SK-N-SH (cell line): ENCODE measurements at regions not wholly inside any gene's neighbourhood (a gene's known extent, or its start where the extent isn't known, plus 50 kb on each side); places are given as distances from the start of the nearest gene placed in this dataset.

Experiments
- CTCF ChIA-PET: fragments of 300-600, 350-600 bp; formaldehyde crosslinking; extraction: SDS; loops from one replicate; lab custom pipeline; 2021; lab: Yijun Ruan, JAX
- POLR2A ChIA-PET: fragments of 350-600 bp; sonication (Branson Sonifier 250); formaldehyde crosslinking; extraction: SDS; loops from one replicate; lab custom pipeline; 2020; ENCODE audit warnings: antibody characterized with exemption, inconsistent platforms; lab: Yijun Ruan, JAX
- DNase-seq: peaks from one replicate; pipeline ENCODE4 v3.0.0; 2012
- H2AFZ ChIP-seq: fragments of 200-600 bp; sonication (generic); 2 replicates; pipeline ENCODE4 v1.8.1; 2016; ENCODE audit warnings: antibody characterized with exemption, mild to moderate bottlenecking, low read depth
- H3F3A ChIP-seq: fragments of 200-600 bp; sonication (generic); replicated peaks from 2 replicates; pipeline ENCODE3; 2016; ENCODE audit warnings: antibody characterized with exemption, mild to moderate bottlenecking; ENCODE audit not compliant: insufficient read depth
- H3K27ac ChIP-seq, 2 experiments: fragments of 200-500 bp in 1 of 2; fragments of 200-600 bp in 1 of 2; sonication (Bioruptor generic) in 1 of 2; sonication (generic), shearing (Covaris generic) in 1 of 2; 2 replicates each; pipeline versions ENCODE4 v1.5.1 to v1.6.1; 2014 to 2016; ENCODE audit warnings: low read depth in 2 of 2, inconsistent platforms in 1 of 2, low read length in 1 of 2, mild to moderate bottlenecking in 1 of 2, mixed read lengths in 1 of 2
- H3K27me3 ChIP-seq: fragments of 200-600 bp; sonication (generic), shearing (Covaris generic); 2 replicates; pipeline ENCODE4 v1.6.1; 2016; ENCODE audit warnings: mixed run types; ENCODE audit not compliant: insufficient read depth
- H3K36me3 ChIP-seq, 2 experiments: fragments of 200-500 bp in 1 of 2; fragments of 200-600 bp in 1 of 2; sonication (Bioruptor generic) in 1 of 2; sonication (generic) in 1 of 2; replicated peaks in 1 of 2; 2 replicates each; pipeline versions ENCODE3 to v1.5.1; 2014 to 2016; ENCODE audit warnings: low read length in 1 of 2, mild to moderate bottlenecking in 1 of 2; ENCODE audit not compliant: insufficient read depth in 2 of 2, control insufficient read depth in 1 of 2
- H3K4me1 ChIP-seq, 2 experiments: fragments of 200-500 bp in 1 of 2; fragments of 200-600 bp in 1 of 2; sonication (Bioruptor generic) in 1 of 2; sonication (generic), shearing (Covaris generic) in 1 of 2; 2 replicates each; pipeline versions ENCODE4 v1.5.1 to v1.6.1; 2014 to 2016; ENCODE audit warnings: low read depth in 1 of 2, low read length in 1 of 2, mixed run types in 1 of 2; ENCODE audit not compliant: insufficient read depth in 2 of 2, control insufficient read depth in 1 of 2
- H3K4me2 ChIP-seq: fragments of 200-600 bp; sonication (generic), shearing (Covaris generic); 2 replicates; pipeline ENCODE4 v1.6.1; 2017; ENCODE audit warnings: mixed run types
- H3K4me3 ChIP-seq, 2 experiments: fragments of 200-500 bp in 1 of 2; fragments of 200-600 bp in 1 of 2; sonication (Bioruptor generic) in 1 of 2; sonication (generic), shearing (Covaris generic) in 1 of 2; 2 replicates each; pipeline versions ENCODE4 v1.5.1 to v1.8.1; 2014 to 2016; ENCODE audit warnings: low read depth in 2 of 2, inconsistent platforms in 1 of 2, low read length in 1 of 2, mild to moderate bottlenecking in 1 of 2, mixed read lengths in 1 of 2, moderate library complexity in 1 of 2
- H3K79me2 ChIP-seq: fragments of 200-600 bp; sonication (generic); 2 replicates; pipeline ENCODE4 v1.8.1; 2017; ENCODE audit warnings: mild to moderate bottlenecking; ENCODE audit not compliant: insufficient read depth
- H3K9ac ChIP-seq: fragments of 200-600 bp; sonication (generic); 2 replicates; pipeline ENCODE4 v1.6.1; 2017; ENCODE audit warnings: mixed run types
- H3K9me2 ChIP-seq: fragments of 200-600 bp; sonication (generic); 2 replicates; pipeline ENCODE4 v1.6.1; 2017; ENCODE audit warnings: mixed run types
- H3K9me3 ChIP-seq: fragments of 200-600 bp; sonication (generic); 2 replicates; pipeline ENCODE4 v1.6.1; 2017; ENCODE audit warnings: mixed run types, mild to moderate bottlenecking, moderate library complexity
- H4K20me1 ChIP-seq: fragments of 200-600 bp; sonication (generic); 2 replicates; pipeline ENCODE4 v1.6.1; 2017; ENCODE audit warnings: mild to moderate bottlenecking, mixed run types; ENCODE audit not compliant: insufficient read depth
- CHD2 ChIP-seq: fragments of 150-350 bp; IDR thresholded peaks from 2 replicates; pipeline ENCODE4 v1.6.1; 2018; ENCODE audit warnings: low read length; ENCODE audit not compliant: partially characterized antibody
- ELF1 ChIP-seq: IDR thresholded peaks from 2 replicates; pipeline ENCODE4 v1.4.0; 2012
- EP300 ChIP-seq, 2 experiments: IDR thresholded peaks; 2 replicates each; pipeline versions ENCODE4 v1.4.0 to v1.6.1; 2012; ENCODE audit warnings: borderline replicate concordance in 1 of 2, low read depth in 1 of 2, low read length in 1 of 2
- FOXM1 ChIP-seq: IDR thresholded peaks from 2 replicates; pipeline ENCODE4 v1.4.0; 2012; ENCODE audit warnings: low read depth, mild to moderate bottlenecking
- GATA2 ChIP-seq: sonication (generic); formaldehyde crosslinking; IDR thresholded peaks from 2 replicates; pipeline ENCODE4 v1.5.0; 2020; ENCODE audit warnings: mild to moderate bottlenecking, missing genetic modification reagents
- JUND ChIP-seq: IDR thresholded peaks from 2 replicates; pipeline ENCODE4 v1.4.0; 2012
- RCOR1 ChIP-seq: fragments of 150-350 bp; IDR thresholded peaks from 2 replicates; pipeline ENCODE4 v1.6.1; 2017; ENCODE audit warnings: antibody characterized with exemption, low read length
- SIN3A ChIP-seq: IDR thresholded peaks from 2 replicates; pipeline ENCODE4 v1.6.1; 2012; ENCODE audit warnings: low read depth, mild to moderate bottlenecking, low read length, moderate library complexity, borderline replicate concordance
- SMC3 ChIP-seq: IDR thresholded peaks from 2 replicates; pipeline ENCODE4 v1.6.1; 2012; ENCODE audit warnings: low read depth, low read length, improper control_type of control experiment
- TCF12 ChIP-seq: IDR thresholded peaks from 2 replicates; pipeline ENCODE4 v1.4.0; 2012
- TEAD4 ChIP-seq: IDR thresholded peaks from 2 replicates; pipeline ENCODE4 v1.4.0; 2012; ENCODE audit warnings: mild to moderate bottlenecking, borderline replicate concordance; ENCODE audit not compliant: insufficient read depth
- WGBS: methylation state at CpG from one replicate; pipeline ENCODE4 v1.1.6; 2017; ENCODE audit warnings: low lambda C conversion rate; 5-methylcytosine and 5-hydroxymethylcytosine counted together
- TF ChIP-seq, protein P1 (sequence below): IDR thresholded peaks from 2 replicates; pipeline ENCODE4 v1.6.1; 2012; ENCODE audit warnings: mild to moderate bottlenecking, low read depth, low read length, moderate library complexity
- TF ChIP-seq, protein P2 (sequence below): IDR thresholded peaks from 2 replicates; pipeline ENCODE4 v1.4.0; 2012; ENCODE audit warnings: low read depth, borderline replicate concordance

DNA sequence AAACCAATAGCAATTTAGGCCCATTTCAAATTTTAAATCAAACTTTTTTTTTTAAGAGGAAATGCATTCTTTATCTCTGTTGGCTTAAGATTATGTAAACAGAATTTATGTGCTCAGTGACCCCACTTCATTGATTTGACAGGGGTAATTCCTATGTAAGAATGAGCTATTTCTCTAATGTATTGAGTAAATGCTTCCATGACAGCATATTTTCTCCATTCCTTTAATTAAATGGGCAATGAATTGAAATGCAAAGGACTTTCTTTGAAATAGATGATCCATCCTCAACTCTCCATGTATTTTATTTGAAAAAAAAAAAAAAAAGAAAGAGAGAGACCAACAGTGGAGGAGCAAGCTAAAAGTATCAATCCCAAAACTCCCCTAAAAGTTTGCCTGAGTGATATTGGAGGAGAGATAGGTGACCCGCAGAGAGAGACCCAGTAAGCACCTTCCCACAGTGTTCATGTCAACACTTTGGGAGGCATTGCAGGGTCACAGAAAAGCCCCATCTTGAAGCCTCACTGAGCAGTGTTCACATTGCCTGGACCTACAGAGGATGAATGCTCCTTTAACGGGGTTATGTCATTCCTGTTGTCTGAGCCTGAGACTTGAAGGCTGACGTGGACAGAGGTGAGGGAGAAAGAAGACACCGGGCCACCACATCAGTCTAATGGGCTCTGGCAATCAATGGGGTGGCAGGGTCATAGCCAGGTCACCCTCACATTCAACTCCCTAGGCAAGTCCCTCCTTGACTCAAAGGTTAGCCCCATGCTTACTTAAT is 176.0 kb downstream of the SHOX2 start:
- ChIA-PET POLR2A (no interaction called here), CTCF (no interaction called here)
- WGBS = 91% methylated on average over 4 of the region's 4 CpGs

DNA sequence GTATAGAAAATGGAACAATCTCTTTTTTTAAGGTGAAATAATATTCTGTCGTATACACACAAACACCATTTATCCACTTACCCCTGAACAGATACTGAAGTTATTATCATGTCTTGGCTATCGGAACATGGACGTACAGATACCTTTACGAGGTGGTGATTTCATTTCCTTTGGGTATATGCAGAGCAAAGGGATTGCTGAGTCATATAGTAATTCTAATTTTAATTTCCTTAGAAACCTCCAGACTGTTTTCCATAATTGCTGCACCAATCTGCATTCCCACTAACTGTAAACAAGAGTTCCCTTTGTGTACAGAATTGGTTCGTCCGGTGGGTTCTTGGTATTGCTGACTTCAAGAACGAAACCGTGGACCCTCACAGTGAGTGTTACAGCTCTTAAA is 179.4 kb downstream of the SHOX2 start:
- no peak for TF ChIP-seq CHD2
- Histone ChIP-seq H3K9me2 (no peaks in the 10 kb centered on the region), H3K27me3 (no peaks in the 10 kb centered on the region), H3K36me3 (no peaks in the 10 kb centered on the region), H3F3A (no peaks in the 10 kb centered on the region), H3K9me3 (no peaks in the 10 kb centered on the region), H2AFZ (no peak overlapping the region), H3K4me3 (no peak overlapping the region), H3K79me2 (no peaks in the 10 kb centered on the region), H4K20me1 (no peaks in the 10 kb centered on the region), H3K9ac (no peak overlapping the region), H3K4me1 (peaks cover 0 to 2% of the 10 kb centered on the region in 2 experiments; a peak in 1 of 4 replicates), H3K4me2 (no peak overlapping the region), H3K27ac (no peak overlapping the region)
- ChIA-PET POLR2A (no interaction called here), CTCF (interaction anchor here (0.8 to 1.3 kb wide), 2 partner anchors 11 to 54 kb away, joined by 3 read pairs; no protein-coding TSS in a partner anchor)
- 86% methylated on average over 8 of the region's 8 CpGs for WGBS
- no peak for DNase-seq

More for the DNA sequence above, 176.0 kb downstream of the SHOX2 start:
- Histone ChIP-seq H3K36me3 (no peaks in the 10 kb centered on the region), H3F3A (no peaks in the 10 kb centered on the region), H3K9me2 (no peaks in the 10 kb centered on the region), H3K27me3 (no peaks in the 10 kb centered on the region), H4K20me1 (no peaks in the 10 kb centered on the region), H3K79me2 (no peaks in the 10 kb centered on the region), H3K27ac (no peak overlapping the region), H3K4me3 (no peak overlapping the region), H2AFZ (no peak overlapping the region; the same call in 1 of the 2 replicates), H3K9me3 (no peaks in the 10 kb centered on the region), H3K9ac (no peak overlapping the region), H3K4me1 (peaks cover 0 to 2% of the 10 kb centered on the region in 2 experiments; a peak in 1 of 4 replicates), H3K4me2 (no peak overlapping the region)
- TF ChIP-seq ELF1 (no peak), JUND (no peak), SIN3A (no peak), GATA2 (no peak), FOXM1 (no peak), EP300 (IDR thresholded peaks at IDR 0.05; ENCODE audit: borderline replicate concordance in 1 of 2, low read depth in 1 of 2, low read length in 1 of 2) (no peak), RCOR1 (no peak), TCF12 (no peak), SMC3 (no peak), TEAD4 (no peak)
- TF ChIP-seq, protein P1, sequence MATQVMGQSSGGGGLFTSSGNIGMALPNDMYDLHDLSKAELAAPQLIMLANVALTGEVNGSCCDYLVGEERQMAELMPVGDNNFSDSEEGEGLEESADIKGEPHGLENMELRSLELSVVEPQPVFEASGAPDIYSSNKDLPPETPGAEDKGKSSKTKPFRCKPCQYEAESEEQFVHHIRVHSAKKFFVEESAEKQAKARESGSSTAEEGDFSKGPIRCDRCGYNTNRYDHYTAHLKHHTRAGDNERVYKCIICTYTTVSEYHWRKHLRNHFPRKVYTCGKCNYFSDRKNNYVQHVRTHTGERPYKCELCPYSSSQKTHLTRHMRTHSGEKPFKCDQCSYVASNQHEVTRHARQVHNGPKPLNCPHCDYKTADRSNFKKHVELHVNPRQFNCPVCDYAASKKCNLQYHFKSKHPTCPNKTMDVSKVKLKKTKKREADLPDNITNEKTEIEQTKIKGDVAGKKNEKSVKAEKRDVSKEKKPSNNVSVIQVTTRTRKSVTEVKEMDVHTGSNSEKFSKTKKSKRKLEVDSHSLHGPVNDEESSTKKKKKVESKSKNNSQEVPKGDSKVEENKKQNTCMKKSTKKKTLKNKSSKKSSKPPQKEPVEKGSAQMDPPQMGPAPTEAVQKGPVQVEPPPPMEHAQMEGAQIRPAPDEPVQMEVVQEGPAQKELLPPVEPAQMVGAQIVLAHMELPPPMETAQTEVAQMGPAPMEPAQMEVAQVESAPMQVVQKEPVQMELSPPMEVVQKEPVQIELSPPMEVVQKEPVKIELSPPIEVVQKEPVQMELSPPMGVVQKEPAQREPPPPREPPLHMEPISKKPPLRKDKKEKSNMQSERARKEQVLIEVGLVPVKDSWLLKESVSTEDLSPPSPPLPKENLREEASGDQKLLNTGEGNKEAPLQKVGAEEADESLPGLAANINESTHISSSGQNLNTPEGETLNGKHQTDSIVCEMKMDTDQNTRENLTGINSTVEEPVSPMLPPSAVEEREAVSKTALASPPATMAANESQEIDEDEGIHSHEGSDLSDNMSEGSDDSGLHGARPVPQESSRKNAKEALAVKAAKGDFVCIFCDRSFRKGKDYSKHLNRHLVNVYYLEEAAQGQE = no peak
- TF ChIP-seq, protein P2, sequence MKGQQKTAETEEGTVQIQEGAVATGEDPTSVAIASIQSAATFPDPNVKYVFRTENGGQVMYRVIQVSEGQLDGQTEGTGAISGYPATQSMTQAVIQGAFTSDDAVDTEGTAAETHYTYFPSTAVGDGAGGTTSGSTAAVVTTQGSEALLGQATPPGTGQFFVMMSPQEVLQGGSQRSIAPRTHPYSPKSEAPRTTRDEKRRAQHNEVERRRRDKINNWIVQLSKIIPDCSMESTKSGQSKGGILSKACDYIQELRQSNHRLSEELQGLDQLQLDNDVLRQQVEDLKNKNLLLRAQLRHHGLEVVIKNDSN = no peak
- DNase-seq = no peak
